Spleen (tissue), 11 donors: ENCODE measurements at regions not wholly inside any gene's neighbourhood (a gene's known extent, or its start where the extent isn't known, plus 50 kb on each side); places are given as distances from the start of the nearest gene placed in this dataset.

Experiments used
- DNase-seq: peaks from one replicate; pipeline ENCODE4 v3.0.0-alpha.2; 2020
- H3K27ac ChIP-seq, 8 donors: fragments of 200-600 bp; sonication (generic) in 7 of 8; 1 replicate in 4 of 8; 2 replicates in 4 of 8; pipeline versions ENCODE4 v1.5.0 to v1.8.0; 2016 to 2021; ENCODE audit warnings: inconsistent platforms in 4 of 8, mild to moderate bottlenecking in 4 of 8, moderate library complexity in 1 of 8
- H3K27me3 ChIP-seq, 7 donors: fragments of 200-600 bp; sonication (generic) in 6 of 7; replicated peaks in 1 of 7; 1 replicate in 4 of 7; 2 replicates in 3 of 7; pipeline versions ENCODE4 v1.5.0 to v1.8.0; 2016 to 2021; ENCODE audit warnings: inconsistent platforms in 3 of 7, mild to moderate bottlenecking in 1 of 7
- H3K36me3 ChIP-seq, 6 donors: fragments of 200-600 bp; sonication (generic) in 5 of 6; 1 replicate in 4 of 6; 2 replicates in 2 of 6; pipeline versions ENCODE4 v1.5.0 to v1.8.0; 2016 to 2021; ENCODE audit warnings: inconsistent platforms in 2 of 6
- H3K4me1 ChIP-seq, 6 donors: fragments of 200-600 bp; sonication (generic) in 5 of 6; 1 replicate in 3 of 6; 2 replicates in 3 of 6; pipeline versions ENCODE4 v1.5.0 to v1.8.0; 2016 to 2021; ENCODE audit warnings: inconsistent platforms in 3 of 6
- H3K4me3 ChIP-seq, 8 donors: fragments of 200-600 bp; sonication (generic) in 7 of 8; 1 replicate in 4 of 8; 2 replicates in 4 of 8; pipeline versions ENCODE4 v1.5.0 to v1.8.0; 2016 to 2021; ENCODE audit warnings: inconsistent platforms in 4 of 8, mild to moderate bottlenecking in 4 of 8, moderate library complexity in 2 of 8
- H3K9me3 ChIP-seq, 8 donors: fragments of 200-600 bp; sonication (generic) in 7 of 8; 1 replicate in 4 of 8; 2 replicates in 4 of 8; pipeline versions ENCODE4 v1.5.0 to v1.8.0; 2016 to 2021; ENCODE audit warnings: inconsistent platforms in 4 of 8
- POLR2A ChIP-seq, 3 donors: fragments of 450-650 bp; IDR thresholded peaks; one replicate each; pipeline ENCODE4 v1.5.1; 2017; ENCODE audit warnings: antibody characterized with exemption in 3 of 3, mild to moderate bottlenecking in 1 of 3
- POLR2AphosphoS5 ChIP-seq, 3 donors: sonication (generic); formaldehyde crosslinking; IDR thresholded peaks; one replicate each; pipeline ENCODE4 v1.5.1; 2017; ENCODE audit warnings: antibody characterized with exemption in 3 of 3
- WGBS, 5 donors: extraction: QIAGEN DNeasy Blood & Tissue Kit in 3 of 5; methylation state at CpG; one replicate each; pipeline versions ENCODE4 v1.1.5 to v1.1.7; 2013 to 2018; 5-methylcytosine and 5-hydroxymethylcytosine counted together
- intact Hi-C: fragments of 100-400 bp; cut with DNase I; formaldehyde crosslinking; loops from one replicate; pipeline ENCODE4 v1.15.0; 2023; ENCODE audit warnings: low total_unique reads
- TF ChIP-seq, protein P1 (sequence below), 11 experiments: fragments of 200-600 bp in 7 of 11; fragments of 450-650 bp in 4 of 11; sonication (generic) in 4 of 11; IDR thresholded peaks in 8 of 11; conservative IDR thresholded peaks in 3 of 11; 1 replicate in 7 of 11; 2 replicates in 4 of 11; pipeline versions ENCODE4 v1.4.0 to v1.8.0; 2016 to 2021; ENCODE audit warnings: antibody characterized with exemption in 11 of 11, inconsistent platforms in 4 of 11, mild to moderate bottlenecking in 1 of 11
- donor health status: healthy with polysubstance abuse.
- donor health status: DM: no; HTN: no; CAD: no; lungs with moderate emphysema.
- donor health status: DM: no; HTN: no; CAD: no.
- donor health status: Bipolar disorder and iron deficiency.
- donor health status: healthy.
- donor health status: DM: no; HTN: no; CAD: no.
- donor health status: DM: yes; HTN: yes; CAD: no.

DNA sequence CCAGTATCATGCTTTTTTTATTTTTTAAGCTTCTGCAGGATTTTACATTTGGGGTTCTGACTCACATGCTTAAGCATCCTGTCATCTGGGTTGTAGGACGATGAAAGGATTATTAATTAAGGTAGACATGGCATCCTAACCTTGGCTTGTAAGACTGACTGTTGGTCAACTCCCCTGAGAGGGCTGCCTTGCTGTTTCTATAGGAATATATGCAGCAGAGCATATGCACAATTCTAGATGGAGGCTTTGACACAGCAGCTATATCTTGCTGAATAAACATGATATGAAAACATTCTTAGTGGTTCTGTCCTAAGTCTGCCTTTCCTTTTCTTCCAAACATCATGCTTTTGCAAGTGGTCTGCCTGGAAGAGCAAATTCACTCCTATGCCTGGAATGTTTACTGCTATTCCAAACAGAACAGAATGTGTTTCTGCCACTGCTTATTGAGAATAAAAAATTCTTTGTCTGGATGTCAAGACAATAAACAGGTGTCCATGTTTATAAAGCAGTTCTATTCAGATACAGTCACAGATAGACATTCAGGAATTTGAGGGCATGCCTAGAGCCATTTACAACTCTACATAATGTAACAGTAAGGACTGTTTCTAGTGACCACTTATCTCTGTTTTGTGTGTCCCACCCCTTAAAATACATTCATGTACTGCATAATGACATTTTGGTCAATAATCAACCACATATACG lies 166.2 kb upstream of the PPP2R2B start:
- Histone ChIP-seq H3K27me3 (no peaks in the 10 kb centered on the region), H3K4me3 (no peak overlapping the region), H3K9me3 (no peaks in the 10 kb centered on the region), H3K4me1 (no peaks in the 10 kb centered on the region), H3K27ac (no peak overlapping the region), H3K36me3 (no peaks in the 10 kb centered on the region)
- WGBS, 5 donors, result 49 to 73% (median 63%) methylated on average over 2 of the region's 2 CpGs
- intact Hi-C loops, result no loop called here
- TF ChIP-seq, protein P1, sequence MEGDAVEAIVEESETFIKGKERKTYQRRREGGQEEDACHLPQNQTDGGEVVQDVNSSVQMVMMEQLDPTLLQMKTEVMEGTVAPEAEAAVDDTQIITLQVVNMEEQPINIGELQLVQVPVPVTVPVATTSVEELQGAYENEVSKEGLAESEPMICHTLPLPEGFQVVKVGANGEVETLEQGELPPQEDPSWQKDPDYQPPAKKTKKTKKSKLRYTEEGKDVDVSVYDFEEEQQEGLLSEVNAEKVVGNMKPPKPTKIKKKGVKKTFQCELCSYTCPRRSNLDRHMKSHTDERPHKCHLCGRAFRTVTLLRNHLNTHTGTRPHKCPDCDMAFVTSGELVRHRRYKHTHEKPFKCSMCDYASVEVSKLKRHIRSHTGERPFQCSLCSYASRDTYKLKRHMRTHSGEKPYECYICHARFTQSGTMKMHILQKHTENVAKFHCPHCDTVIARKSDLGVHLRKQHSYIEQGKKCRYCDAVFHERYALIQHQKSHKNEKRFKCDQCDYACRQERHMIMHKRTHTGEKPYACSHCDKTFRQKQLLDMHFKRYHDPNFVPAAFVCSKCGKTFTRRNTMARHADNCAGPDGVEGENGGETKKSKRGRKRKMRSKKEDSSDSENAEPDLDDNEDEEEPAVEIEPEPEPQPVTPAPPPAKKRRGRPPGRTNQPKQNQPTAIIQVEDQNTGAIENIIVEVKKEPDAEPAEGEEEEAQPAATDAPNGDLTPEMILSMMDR (IDR thresholded peaks at IDR 0.05 in 8 of 11, conservative IDR thresholded peaks at IDR 0.05 in 3 of 11), result no peak
- no peak for TF ChIP-seq POLR2AphosphoS5 (IDR thresholded peaks at IDR 0.05)
- TF ChIP-seq POLR2A (IDR thresholded peaks at IDR 0.05), result no peak
- no peak for DNase-seq

DNA sequence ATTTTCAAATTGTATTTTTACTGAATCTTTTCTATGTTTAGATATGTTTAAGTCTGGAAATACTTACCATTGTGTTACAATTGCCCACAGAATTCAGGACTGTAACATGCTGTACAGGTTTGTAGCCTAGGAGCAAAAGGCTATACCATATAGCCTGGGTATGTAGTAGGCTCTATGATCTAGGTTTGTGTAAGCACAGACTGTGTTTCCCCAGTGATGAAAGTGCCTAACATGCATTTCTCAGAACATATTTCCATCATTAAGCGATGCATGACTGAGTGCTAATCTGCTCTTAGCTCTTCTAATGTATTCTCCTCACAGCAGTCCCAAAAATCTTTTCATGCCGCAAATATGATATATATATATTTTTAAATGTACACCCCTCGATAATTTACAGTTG lies 166.7 kb upstream of the PPP2R2B start:
- H3K4me3 ChIP-seq, result no peak overlapping the region
- no peaks in the 10 kb centered on the region for H3K36me3 ChIP-seq
- TF ChIP-seq POLR2AphosphoS5 (IDR thresholded peaks at IDR 0.05), result no peak
- TF ChIP-seq POLR2A (IDR thresholded peaks at IDR 0.05), result no peak
- TF ChIP-seq, protein P1 (IDR thresholded peaks at IDR 0.05 in 8 of 11, conservative IDR thresholded peaks at IDR 0.05 in 3 of 11), result no peak
- intact Hi-C loops, result no loop called here
- no peak for DNase-seq
- H3K9me3 ChIP-seq, result no peaks in the 10 kb centered on the region
- no peaks in the 10 kb centered on the region for H3K27me3 ChIP-seq
- H3K27ac ChIP-seq, result no peak overlapping the region
- WGBS, 5 donors, result 87 to 96% (median 94%) methylated on average over 3 of the region's 3 CpGs
- no peaks in the 10 kb centered on the region for H3K4me1 ChIP-seq

DNA sequence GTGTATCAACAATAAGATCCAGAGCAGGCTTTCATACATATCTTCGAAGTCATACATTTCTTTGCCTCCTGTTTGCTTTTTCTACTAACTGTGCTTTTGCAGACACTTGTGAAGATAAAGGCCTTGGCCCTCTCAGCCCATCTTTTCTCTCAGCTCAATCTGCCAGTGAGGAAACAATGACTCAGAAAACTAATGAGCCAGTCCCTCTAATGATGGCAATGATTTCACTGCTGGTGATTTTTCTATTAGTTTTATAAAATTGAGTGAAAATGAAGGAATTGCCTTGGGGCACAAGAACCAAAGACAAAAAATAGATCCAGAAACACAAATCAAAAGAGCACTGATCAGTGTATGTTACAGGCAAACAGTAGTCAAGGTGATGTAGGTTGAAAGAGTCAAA lies 167.7 kb upstream of the PPP2R2B start:
- no peak overlapping the region for H3K4me3 ChIP-seq
- no peaks in the 10 kb centered on the region for H3K27me3 ChIP-seq
- H3K4me1 ChIP-seq, result no peaks in the 10 kb centered on the region
- WGBS, 5 donors, result 69 to 85% (median 81%) methylated on average over 1 of the region's 1 CpG
- DNase-seq, result no peak
- no peaks in the 10 kb centered on the region for H3K36me3 ChIP-seq
- intact Hi-C loops, result no loop called here
- TF ChIP-seq POLR2AphosphoS5 (IDR thresholded peaks at IDR 0.05) (no peak), POLR2A (IDR thresholded peaks at IDR 0.05) (no peak)
- TF ChIP-seq, protein P1 (IDR thresholded peaks at IDR 0.05 in 8 of 11, conservative IDR thresholded peaks at IDR 0.05 in 3 of 11), result no peak
- no peak overlapping the region for H3K27ac ChIP-seq
- no peaks in the 10 kb centered on the region for H3K9me3 ChIP-seq

DNA sequence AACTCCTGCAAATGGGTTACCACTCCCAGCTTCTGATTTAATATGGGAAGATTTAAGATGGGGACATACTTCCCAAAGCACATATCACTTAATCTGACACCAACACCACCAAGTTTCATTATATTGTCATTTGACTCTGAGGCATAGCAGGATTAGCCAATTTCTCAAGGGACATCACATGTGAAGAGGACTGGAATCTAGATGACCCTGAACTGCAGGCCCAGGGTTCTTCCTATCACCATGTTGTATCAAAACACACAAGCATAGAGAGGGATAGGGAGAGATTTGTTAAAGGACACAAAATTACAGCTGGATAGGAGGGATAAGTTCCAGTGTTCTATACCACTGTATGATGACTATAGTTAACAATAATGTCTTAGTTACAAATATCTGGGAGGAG lies 168.3 kb upstream of the PPP2R2B start:
- DNase-seq, result no peak
- Histone ChIP-seq H3K4me3 (no peak overlapping the region), H3K27me3 (no peaks in the 10 kb centered on the region), H3K27ac (no peak overlapping the region), H3K36me3 (no peaks in the 10 kb centered on the region), H3K4me1 (no peaks in the 10 kb centered on the region), H3K9me3 (no peaks in the 10 kb centered on the region)
- intact Hi-C loops, result no loop called here
- no peak for TF ChIP-seq POLR2A (IDR thresholded peaks at IDR 0.05)
- no peak for TF ChIP-seq POLR2AphosphoS5 (IDR thresholded peaks at IDR 0.05)
- TF ChIP-seq, protein P1 (IDR thresholded peaks at IDR 0.05 in 8 of 11, conservative IDR thresholded peaks at IDR 0.05 in 3 of 11), result no peak
